Panc1 (cell line): ENCODE measurements at regions not wholly inside any gene's neighbourhood (a gene's known extent, or its start where the extent isn't known, plus 50 kb on each side); places are given as distances from the start of the nearest gene placed in this dataset.

Source experiments
- POLR2AphosphoS5 ChIP-seq: IDR thresholded peaks from 2 replicates; pipeline ENCODE4 v1.6.1; 2012; ENCODE audit warnings: mild to moderate bottlenecking, low read depth, low read length, moderate library complexity
- TF ChIP-seq, protein P1 (sequence below): fragments of 450-650 bp; IDR thresholded peaks from 2 replicates; pipeline ENCODE4 v1.5.1; 2017; ENCODE audit warnings: mild to moderate bottlenecking
- TF ChIP-seq, protein P2 (sequence below), 2 experiments: IDR thresholded peaks; 2 replicates each; pipeline ENCODE4 v1.6.1; 2011 to 2012; ENCODE audit warnings: low read depth in 2 of 2, control low read depth in 1 of 2, low read length in 1 of 2, mild to moderate bottlenecking in 1 of 2, moderate library complexity in 1 of 2; ENCODE audit not compliant: insufficient read depth in 1 of 2

- TF ChIP-seq, protein P1, sequence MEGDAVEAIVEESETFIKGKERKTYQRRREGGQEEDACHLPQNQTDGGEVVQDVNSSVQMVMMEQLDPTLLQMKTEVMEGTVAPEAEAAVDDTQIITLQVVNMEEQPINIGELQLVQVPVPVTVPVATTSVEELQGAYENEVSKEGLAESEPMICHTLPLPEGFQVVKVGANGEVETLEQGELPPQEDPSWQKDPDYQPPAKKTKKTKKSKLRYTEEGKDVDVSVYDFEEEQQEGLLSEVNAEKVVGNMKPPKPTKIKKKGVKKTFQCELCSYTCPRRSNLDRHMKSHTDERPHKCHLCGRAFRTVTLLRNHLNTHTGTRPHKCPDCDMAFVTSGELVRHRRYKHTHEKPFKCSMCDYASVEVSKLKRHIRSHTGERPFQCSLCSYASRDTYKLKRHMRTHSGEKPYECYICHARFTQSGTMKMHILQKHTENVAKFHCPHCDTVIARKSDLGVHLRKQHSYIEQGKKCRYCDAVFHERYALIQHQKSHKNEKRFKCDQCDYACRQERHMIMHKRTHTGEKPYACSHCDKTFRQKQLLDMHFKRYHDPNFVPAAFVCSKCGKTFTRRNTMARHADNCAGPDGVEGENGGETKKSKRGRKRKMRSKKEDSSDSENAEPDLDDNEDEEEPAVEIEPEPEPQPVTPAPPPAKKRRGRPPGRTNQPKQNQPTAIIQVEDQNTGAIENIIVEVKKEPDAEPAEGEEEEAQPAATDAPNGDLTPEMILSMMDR: no peak
- TF ChIP-seq, protein P2, sequence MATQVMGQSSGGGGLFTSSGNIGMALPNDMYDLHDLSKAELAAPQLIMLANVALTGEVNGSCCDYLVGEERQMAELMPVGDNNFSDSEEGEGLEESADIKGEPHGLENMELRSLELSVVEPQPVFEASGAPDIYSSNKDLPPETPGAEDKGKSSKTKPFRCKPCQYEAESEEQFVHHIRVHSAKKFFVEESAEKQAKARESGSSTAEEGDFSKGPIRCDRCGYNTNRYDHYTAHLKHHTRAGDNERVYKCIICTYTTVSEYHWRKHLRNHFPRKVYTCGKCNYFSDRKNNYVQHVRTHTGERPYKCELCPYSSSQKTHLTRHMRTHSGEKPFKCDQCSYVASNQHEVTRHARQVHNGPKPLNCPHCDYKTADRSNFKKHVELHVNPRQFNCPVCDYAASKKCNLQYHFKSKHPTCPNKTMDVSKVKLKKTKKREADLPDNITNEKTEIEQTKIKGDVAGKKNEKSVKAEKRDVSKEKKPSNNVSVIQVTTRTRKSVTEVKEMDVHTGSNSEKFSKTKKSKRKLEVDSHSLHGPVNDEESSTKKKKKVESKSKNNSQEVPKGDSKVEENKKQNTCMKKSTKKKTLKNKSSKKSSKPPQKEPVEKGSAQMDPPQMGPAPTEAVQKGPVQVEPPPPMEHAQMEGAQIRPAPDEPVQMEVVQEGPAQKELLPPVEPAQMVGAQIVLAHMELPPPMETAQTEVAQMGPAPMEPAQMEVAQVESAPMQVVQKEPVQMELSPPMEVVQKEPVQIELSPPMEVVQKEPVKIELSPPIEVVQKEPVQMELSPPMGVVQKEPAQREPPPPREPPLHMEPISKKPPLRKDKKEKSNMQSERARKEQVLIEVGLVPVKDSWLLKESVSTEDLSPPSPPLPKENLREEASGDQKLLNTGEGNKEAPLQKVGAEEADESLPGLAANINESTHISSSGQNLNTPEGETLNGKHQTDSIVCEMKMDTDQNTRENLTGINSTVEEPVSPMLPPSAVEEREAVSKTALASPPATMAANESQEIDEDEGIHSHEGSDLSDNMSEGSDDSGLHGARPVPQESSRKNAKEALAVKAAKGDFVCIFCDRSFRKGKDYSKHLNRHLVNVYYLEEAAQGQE (IDR thresholded peaks at IDR 0.05; ENCODE audit: insufficient read depth in 1 of 2, low read depth in 2 of 2, low read length in 1 of 2): no peak
- TF ChIP-seq POLR2AphosphoS5: no peak
These were observed 138.9 kb upstream of the AHR start for GRCh38 chr7:17159500-17160037.
